ENCODE measurements at regions not wholly inside any gene's neighbourhood (a gene's known extent, or its start where the extent isn't known, plus 50 kb on each side); places are given as distances from the start of the nearest gene placed in this dataset.
"Not testable (repeated sequence)": the region's sequence is repeated elsewhere in the genome, so short reads cannot be mapped to it uniquely, and the experiment has no call there.

DNA sequence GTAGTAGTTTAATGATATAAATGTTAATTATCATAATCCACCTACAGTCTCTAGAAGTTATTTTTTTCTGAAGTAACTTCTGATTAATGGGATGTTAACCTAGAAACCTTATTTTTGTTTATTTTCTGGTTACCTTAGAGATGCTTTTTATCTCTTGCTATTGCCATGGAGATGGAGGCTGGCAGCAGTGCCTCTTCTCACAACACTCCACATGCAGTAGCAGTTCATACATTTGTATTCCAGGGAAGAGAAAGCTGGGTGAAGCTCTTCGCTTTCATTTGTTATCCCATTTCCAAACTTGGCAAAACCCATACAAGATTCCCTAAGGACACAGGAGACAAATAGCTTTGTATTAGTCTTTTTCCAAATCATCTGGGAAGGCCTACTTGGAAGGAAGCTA, 1794.1 kb upstream of the LRRTM1 start:
- no peak for DNase-seq (ENCODE audit: low read depth)

DNA sequence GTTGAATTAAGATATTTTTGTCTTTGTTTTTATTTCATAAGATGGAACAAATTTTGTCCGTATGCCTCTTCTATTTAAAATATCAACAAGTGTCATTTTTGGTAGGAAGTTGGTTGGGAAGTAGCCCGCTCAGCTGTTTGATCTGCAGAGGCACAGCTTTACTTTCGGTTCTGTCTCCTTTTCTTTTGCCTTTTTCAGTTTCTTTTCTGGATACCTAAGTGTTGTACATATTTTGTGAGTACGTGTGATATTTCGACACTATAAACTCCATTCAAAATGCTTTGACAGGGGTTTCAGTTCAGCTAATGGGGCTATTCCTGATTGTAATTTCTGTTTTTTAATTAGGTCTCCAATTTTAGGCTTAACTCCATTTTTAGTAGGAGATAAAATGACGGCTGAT, 1785.0 kb upstream of the LRRTM1 start:
- no peak for DNase-seq (ENCODE audit: low read depth)

DNA sequence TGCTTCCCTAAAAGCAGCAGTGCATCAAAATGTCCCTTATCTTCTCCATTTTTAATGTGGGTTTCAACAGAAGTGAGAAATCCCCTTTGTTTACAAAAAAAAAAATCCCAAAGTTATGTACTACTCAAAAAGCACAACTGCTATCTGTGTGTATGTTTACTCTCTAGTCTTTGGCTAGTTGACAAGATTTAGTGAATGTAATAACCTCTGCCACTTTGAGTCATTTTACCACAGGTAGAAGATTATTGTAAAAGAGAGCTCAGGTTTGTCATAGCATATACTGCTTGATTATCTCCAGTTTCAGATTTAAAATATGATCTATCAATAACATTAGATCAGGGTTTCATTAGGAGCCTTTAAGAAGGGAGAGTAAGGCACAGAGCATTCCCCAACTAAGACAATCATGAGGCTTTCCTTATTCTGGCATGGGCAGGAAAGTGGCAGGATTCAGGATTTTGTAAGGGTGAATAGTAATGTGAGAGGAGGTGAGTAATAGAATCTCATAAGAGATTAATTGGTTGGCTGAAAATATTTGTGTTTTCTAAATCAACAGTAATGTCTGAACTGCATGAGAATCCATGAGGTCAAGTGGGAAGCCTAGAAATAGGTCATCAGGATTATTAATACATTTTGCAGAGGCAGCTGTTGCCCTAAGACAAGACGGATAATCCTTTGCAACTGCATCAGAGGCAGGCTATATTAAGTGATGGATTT, 1780.3 kb upstream of the LRRTM1 start:
- no peak for DNase-seq (ENCODE audit: low read depth)

DNA sequence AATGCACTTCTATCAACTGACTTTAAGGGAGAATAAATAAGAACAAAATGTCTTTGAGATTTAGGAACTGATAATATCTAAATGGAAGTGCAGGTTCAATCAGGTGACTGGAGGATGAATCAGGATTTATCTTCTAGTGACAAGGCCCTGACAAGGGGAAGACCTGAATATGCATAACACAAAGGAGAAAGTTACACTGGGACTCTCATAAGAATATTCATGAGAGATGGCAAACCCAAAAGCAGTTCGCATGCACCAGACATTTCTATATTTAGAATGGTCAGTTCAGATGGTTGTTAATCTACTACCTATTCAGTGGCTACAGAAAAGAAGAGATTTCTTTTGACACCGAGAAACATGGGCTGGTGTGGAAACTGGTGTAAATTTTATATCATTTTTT, 1771.3 kb upstream of the LRRTM1 start:
- no peak for DNase-seq (ENCODE audit: low read depth)

DNA sequence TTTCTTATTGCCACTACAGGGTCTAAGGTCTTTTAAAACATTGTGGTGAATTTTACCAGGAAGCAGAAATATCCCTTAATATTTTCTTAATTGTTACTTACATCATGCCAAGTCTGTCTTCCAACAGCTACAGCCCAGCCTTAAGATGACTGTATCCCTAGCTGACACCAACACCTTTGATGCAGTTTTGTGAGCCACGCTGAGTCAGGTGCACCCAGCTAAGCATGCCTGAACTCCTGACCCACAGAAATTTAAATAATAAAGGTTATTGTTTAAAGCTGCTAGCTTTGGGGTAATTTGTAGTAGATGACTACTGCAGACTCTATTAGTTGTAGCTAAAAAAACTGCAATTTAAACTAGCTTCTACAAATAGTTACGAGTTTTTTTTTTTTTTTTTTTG, 1757.9 kb upstream of the LRRTM1 start:
- no peak for DNase-seq (ENCODE audit: low read depth)

DNA sequence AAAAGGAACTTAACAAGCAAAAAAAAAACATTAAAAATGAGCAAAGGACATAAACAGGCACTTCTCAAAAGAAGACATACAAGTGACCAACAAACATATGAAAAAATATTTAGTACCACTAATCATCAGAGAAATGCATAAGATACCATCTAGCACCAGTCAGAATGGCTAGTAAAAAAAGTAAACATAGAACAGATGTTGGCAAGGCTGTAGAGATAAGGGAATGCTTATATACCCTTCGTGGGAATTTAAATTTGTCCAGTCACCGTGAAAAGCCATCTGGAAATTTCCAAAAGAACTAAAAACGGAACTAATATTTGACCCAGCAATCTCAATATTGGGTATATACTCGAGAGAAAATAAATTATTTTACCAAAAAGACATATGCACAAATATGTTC, 1751.3 kb upstream of the LRRTM1 start:
- no peak for DNase-seq (ENCODE audit: low read depth)

DNA sequence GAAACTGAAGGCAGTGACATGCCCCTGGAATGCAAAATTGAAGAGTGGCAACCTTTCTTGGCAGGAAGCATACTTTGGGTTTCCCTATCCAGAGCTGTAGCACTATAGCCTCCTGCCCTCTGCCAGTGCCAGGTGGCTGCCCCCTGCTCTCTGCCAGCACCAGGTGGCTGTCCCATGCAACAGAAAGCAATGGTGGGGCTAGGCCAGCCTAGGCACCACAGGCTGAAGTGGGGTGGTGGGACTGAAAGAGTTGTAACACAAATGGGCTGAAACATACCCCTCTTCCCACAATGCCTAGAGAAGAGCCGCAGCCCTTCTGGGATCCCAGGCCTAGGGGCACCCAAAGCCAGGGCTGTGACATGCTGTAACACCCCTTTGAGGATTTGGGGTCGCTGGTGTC, 1739.3 kb upstream of the LRRTM1 start:
- DNase-seq (ENCODE audit: low read depth): no peak

DNA sequence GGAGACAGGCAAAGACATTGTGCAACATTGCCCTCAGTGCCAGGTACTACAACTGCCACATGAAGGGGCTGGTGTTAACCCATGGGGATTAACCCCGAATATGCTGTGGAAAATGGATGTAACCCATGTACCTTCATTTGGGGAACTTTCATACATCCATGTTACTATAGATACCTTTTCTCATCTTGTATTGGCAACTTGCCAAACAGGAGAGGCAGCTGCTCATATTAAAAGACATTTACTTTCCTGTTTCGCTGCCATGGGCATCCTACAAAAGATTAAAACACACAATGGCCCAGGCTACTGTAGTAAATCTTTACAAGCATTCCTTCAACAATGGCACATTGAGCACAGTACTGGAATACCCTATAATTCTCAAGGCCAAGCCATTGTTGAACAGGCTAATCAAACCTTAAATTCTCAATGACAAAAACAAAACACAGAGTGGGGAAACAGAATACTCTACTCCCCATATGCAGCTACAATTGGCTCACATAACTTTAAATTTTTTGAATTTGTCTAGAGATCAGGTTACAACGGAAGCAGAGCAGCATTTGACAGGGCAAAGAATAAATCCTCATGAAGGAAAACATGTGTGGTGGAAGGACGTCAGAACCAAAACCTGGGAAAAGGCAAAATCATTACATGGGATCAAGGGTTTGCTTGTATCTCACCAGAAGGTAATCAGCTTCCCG, 1723.5 kb upstream of the LRRTM1 start:
- no peak for DNase-seq (ENCODE audit: low read depth)

DNA sequence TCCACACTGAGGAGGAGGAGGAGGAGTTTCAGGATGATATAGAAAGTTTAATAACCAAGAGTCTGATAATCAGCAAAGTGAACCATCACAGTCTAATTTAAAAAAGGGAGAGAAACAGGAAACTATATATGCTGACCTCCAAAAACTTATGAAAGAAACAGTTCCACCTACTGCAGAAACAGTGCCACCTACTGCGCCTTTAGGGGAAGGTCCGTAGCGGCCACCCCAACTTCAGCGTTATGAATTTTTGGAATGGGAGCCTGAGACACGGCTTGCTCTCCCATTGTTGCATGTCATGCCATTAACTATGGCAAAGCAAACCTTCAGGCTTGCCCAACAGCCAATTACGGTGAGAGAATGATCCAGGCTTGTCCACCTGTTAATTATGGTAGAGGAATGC, 1719.2 kb upstream of the LRRTM1 start:
- DNase-seq (ENCODE audit: low read depth): no peak

DNA sequence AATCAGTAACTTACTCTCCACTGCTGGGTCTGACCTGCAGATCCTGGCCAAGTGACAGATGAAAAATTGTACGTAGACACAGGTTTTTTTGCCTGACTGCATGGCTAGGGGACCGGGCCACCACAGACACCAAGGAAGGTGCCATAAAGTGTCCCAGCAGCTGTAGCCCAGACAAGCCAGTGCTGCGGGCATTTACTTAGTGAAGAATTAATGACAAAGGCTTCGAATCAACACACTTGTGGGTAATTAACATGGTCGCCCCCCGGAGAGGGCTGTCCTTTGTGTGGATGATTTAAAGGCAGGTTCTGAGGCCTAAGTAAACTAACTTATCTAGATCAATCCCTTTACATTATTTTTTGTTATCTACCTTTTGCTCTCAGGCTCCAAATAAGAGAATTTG, 1709.1 kb upstream of the LRRTM1 start:
- no peak for DNase-seq (ENCODE audit: low read depth)

DNA sequence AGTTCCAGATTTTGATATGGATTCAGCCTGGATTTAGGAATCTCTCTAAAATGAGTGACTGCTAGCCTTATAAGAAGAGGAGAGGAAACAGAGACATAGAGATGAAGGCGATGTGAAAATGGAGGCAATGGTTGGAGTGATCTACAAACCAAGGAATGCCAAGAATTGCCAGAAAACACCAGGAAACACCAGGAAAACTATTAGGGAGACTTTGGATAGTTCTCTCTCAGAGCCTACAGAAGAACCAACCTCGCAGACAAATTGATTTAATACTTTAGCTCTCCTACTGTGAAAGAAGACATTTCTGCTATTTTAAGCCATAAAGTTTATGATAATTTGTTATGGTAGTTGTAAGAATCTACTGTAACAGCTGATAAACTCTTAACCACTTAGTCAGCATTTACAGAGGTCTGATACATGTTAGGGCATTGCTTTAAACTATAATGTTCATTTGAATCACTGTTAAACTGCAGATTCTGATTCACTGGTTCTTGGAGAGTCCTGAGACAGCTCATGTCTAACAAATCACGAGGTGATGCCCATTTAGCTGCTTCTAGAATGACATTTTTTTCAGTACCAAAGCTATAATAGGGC, 1702.6 kb upstream of the LRRTM1 start:
- no peak for DNase-seq (ENCODE audit: low read depth)

DNA sequence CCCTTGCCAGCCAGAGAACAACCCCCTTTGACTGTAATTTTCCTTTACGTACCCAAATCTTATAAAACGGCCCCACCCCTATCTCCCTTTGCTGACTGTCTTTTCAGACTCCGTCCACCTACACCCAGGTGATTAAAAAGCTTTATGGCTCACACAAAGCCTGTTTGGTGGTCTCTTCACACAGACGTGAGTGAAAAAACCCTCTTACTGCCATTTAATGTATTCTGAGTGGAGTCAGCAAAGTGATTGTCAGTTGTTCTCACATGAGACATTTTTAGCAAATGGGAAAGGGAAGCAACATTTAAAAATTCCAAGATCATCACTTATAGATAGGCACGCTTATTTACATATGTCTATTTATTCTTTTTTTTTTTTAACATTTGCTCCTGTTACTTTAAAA, 1701.3 kb upstream of the LRRTM1 start:
- DNase-seq (ENCODE audit: low read depth): not testable (repeated sequence)

DNA sequence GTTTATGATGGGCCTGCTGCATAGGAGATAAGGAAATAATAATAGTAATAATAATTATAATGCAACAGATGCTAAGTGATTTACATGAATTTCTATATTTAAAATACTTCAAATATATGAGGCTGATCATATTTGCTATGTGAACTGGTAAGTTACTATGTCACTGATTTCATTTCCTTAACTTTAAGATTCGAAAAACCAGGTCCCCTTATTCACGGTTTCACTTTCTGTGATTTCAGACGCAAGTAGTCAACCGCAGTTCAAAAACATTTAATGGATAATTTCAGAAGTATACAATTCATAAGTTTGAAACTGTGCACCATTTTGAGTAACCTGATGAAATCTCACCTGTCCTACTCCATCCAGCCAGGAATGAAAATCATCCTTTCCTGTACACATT, 1697.1 kb upstream of the LRRTM1 start:
- DNase-seq (ENCODE audit: low read depth): no peak

DNA sequence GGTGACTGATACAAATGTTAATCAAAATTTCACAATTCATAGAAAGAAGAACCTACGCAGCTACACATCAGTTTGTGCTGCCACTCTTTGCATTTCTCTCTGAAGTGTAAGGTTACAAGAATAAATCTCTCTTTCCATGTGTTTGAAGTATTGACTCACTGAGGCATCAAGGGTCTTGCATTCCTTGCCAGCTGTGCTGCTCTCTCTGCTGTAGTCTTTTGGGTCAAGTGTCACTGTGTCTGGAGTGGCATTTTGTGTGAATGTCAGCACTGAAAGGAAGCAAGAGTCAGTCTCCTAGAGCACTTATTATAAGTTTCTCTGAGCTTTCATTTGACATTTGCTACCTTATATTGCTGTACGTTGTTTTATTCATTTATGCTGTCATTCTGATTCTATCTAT, 1696.1 kb upstream of the LRRTM1 start:
- DNase-seq (ENCODE audit: low read depth): no peak

DNA sequence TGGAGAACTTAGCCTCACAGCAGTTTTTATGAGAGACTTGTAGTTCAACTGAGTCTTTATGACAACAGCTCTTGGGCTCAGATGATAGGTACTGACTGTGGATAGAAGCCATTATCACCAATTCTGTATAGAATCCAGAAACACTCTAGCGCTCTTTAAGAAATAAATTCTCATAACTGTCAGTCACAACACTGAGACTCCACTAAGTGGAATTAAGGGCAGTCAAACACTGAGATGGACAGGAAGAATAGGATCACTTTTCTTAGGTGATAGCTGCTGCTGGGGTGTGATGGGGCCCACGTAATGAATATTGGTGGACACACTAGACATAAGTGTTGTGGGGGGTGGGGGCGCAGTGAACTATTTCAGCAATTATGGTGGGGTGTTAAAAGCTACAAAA, 1691.8 kb upstream of the LRRTM1 start:
- no peak for DNase-seq (ENCODE audit: low read depth)

DNA sequence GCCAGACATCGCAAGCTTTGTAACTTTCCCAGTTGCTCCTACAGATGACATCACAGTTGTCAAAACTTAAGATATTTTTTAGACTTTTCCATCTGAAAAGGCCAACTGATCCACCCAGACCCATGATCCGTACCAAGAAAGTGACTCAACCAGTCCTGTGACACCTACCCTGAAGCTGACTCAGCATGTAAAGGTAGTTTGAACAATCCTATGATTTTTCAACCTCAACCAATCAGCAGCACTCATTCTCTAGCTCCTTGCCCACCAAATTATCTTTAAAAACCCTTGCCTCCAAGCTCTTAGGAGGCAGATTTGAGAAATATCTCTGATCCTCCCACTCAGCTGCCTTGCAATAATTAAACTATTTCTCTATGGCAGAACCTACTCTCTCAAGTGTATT, 1686.7 kb upstream of the LRRTM1 start:
- no peak for DNase-seq (ENCODE audit: low read depth)

DNA sequence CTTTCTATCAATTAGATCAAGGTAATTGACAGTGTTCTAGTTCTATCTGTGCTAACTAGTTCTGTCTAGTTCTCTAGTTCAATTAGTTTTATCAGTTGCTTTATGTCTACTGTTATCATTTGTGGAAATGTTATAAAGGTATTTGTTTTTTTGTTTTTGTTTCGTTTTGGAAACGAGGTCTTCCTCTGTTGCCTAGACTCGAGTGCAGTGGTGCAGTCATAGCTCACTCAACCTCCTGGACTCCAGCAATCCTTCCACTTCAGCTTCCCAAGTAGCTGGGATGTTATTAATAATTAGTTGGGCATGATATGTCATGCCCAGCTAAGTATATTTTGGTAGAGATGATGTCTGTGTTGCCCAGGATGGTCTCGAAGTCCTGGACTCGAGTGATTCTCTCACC, 1682.8 kb upstream of the LRRTM1 start:
- no peak for DNase-seq (ENCODE audit: low read depth)

DNA sequence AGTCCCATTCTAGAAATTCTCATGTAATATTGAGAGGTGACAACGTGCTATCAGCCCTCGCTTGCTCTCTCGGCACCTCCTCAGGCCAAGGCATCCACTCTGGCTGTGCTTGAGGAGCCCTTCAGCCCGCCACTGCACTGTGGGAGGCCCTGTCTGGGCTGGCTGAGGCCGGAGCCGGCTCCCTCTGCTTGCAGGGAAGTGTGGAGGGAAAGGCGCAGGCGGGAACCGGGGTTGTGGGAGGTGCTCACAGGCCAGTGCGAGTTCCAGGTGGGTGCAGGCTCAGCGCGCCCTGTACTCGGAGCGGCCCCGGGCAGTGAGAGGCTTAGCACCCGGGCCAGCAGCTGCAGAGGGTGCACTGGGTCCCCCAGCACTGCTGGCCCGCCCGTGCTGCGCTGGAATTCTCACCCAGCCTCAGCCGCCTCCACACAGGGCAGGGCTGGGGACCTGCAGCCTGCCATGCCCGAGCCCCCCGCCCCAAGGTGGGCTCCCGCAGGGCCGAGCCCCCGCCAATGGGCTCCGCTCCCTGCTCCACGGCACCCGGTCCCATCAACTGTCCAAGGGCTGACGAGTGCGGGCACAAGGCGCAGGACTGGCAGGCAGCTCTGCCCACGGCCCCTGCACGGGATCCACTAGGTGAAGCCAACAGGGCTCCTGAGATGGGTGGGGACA, 1680.6 kb upstream of the LRRTM1 start:
- no peak for DNase-seq (ENCODE audit: low read depth)

DNA sequence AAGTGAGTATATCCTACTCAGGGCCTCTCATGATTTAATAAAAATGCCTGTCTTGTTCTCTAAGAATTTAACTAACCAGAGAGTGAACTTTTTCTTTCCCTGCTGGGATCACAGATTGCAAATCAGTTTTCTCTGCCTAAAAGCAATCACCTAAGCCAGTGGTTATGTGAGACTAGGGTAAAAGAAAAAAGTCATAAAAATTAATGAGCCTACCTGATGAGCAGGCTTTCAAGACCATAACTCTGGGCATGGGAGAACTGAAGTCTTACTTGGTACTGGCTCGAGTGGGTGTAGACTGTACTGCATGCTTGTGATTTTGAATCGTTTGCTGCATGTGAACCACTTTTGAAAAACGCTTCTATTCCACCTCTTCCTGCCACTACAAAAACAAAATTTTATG, 1677.0 kb upstream of the LRRTM1 start:
- no peak for DNase-seq (ENCODE audit: low read depth)

DNA sequence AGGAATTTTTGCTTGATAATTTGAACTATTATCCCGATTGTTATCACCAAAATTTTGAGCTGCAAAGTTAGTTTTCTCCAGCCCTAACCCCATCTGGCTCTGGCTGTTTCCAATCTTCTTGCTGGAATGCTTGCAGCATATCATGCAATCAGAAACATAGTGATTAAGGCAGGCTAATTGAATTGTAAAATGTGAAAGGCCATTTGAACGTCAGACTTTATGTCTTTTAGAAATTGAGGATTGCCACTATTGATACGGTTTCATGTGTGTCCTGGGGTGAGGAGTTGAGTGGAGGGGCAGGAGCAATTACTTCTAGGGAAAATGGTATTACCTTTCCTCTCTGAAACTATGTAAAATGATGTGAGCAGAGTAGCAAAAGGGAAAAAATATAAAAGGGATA, 1674.5 kb upstream of the LRRTM1 start:
- no peak for DNase-seq (ENCODE audit: low read depth)

DNA sequence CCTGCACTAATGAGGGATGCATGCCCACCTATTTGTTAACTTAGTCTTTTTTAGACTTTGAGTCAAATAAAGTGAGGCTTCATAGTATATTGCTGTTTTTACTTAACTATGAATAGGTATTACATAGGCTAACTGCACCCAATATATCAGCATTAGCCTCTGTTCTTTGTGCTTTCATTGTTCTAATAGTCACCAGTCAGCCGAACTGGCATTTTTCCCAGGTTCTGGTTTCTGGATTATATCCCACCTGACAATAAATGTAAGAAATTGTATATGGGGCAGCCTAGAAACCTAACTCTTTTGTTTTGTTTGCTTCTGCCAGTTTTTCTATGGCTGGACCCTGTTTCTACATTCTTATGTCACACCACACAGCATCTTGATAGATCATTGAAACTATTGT, 1672.4 kb upstream of the LRRTM1 start:
- no peak for DNase-seq (ENCODE audit: low read depth)

DNA sequence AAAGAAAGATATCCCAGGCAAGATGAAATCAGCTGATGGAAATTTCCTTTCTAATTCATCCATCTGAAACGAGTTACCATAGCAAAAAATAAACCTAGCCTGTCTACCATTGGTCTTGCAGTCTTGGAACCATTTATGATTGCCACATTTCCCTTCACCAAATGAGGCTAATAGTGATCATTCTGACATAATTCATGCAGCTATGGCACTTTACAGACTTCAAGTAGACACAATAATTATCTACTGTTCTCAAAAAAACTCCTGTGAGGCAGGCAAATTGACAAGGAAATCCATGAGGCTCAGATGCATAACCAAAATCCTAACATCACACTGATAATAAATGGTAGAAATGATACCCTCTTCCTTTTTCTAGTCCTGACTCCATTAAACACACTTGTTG, 1669.7 kb upstream of the LRRTM1 start:
- no peak for DNase-seq (ENCODE audit: low read depth)

DNA sequence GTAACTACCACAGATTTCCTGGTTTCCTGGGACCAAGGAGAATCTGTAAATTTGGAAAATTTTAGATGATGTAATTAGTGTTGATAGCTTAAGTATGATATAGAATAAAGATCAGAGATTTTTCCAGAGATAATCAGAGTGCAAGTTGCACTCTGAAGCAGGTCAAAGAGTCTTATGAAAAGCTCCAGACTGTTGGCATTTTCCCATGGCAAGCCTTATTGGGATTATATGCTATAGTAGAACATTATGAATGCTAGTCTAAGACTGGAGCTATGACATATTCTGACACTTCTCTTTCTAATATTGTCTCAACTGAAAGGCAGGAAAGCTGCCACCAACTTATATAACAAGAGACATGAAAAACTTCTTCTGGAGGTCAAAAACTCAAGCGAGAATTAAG, 1638.3 kb upstream of the LRRTM1 start:
- DNase-seq (ENCODE audit: low read depth): no peak
